ENCODE measurements at regions not wholly inside any gene's neighbourhood (a gene's known extent, or its start where the extent isn't known, plus 50 kb on each side); places are given as distances from the start of the nearest gene placed in this dataset.

GRCh38 chr5:62044989-62045388 lies 261.0 kb upstream of the KIF2A start:
- H3K4me1 ChIP-seq: no peaks in the 10 kb centered on the region
- intact Hi-C loops (cut with DNase I): no loop called here
- no peak for DNase-seq
- no peaks in the 10 kb centered on the region for H3K36me3 ChIP-seq
- H3K27ac ChIP-seq: no peak overlapping the region
- no peak overlapping the region for H3K4me3 ChIP-seq (replicated peaks in 1 of 3)
- no peaks in the 10 kb centered on the region for H3K27me3 ChIP-seq
- no peaks in the 10 kb centered on the region for H3K9me3 ChIP-seq
- WGBS, 2 donors: 79% methylated on average over 2 of the region's 2 CpGs
- TF ChIP-seq POLR2A (IDR thresholded peaks at IDR 0.05): no peak
- no peak for TF ChIP-seq CTCF (IDR thresholded peaks at IDR 0.05)

- TF ChIP-seq POLR2A (IDR thresholded peaks at IDR 0.05): no peak
- no peak for TF ChIP-seq CTCF (IDR thresholded peaks at IDR 0.05)
- Histone ChIP-seq H3K36me3 (no peaks in the 10 kb centered on the region), H3K4me1 (no peaks in the 10 kb centered on the region), H3K27ac (no peak overlapping the region), H3K27me3 (no peaks in the 10 kb centered on the region), H3K9me3 (no peaks in the 10 kb centered on the region), H3K4me3 (replicated peaks in 1 of 3) (no peak overlapping the region)
- DNase-seq: no peak
- 76 to 77% methylated on average over 1 of the region's 1 CpG for WGBS, 2 donors
- intact Hi-C loops (cut with DNase I): no loop called here
These were observed 259.8 kb upstream of the KIF2A start for GRCh38 chr5:62046191-62046590.

GRCh38 chr5:62051747-62052146 lies 254.3 kb upstream of the KIF2A start:
- H3K4me3 ChIP-seq (replicated peaks in 1 of 3): no peak overlapping the region
- H3K9me3 ChIP-seq: no peaks in the 10 kb centered on the region
- no peaks in the 10 kb centered on the region for H3K36me3 ChIP-seq
- WGBS, 2 donors: 94 to 100% methylated on average over 1 of the region's 1 CpG
- TF ChIP-seq CTCF (IDR thresholded peaks at IDR 0.05): no peak
- TF ChIP-seq POLR2A (IDR thresholded peaks at IDR 0.05): no peak
- no peak overlapping the region for H3K27ac ChIP-seq
- DNase-seq: no peak
- H3K4me1 ChIP-seq: no peaks in the 10 kb centered on the region
- intact Hi-C loops (cut with DNase I): no loop called here
- no peaks in the 10 kb centered on the region for H3K27me3 ChIP-seq

- TF ChIP-seq POLR2A (IDR thresholded peaks at IDR 0.05) (no peak), CTCF (IDR thresholded peaks at IDR 0.05) (no peak)
- no peak overlapping the region for H3K4me3 ChIP-seq (replicated peaks in 1 of 3)
- WGBS, 2 donors: 63 to 66% methylated on average over 2 of the region's 2 CpGs
- no peak overlapping the region for H3K27ac ChIP-seq
- no peaks in the 10 kb centered on the region for H3K36me3 ChIP-seq
- no peaks in the 10 kb centered on the region for H3K27me3 ChIP-seq
- intact Hi-C loops (cut with DNase I): no loop called here
- H3K9me3 ChIP-seq: no peaks in the 10 kb centered on the region
- H3K4me1 ChIP-seq: no peaks in the 10 kb centered on the region
- DNase-seq: no peak
These were observed 246.0 kb upstream of the KIF2A start for GRCh38 chr5:62059960-62060359.

- Histone ChIP-seq H3K9me3 (no peaks in the 10 kb centered on the region), H3K36me3 (no peaks in the 10 kb centered on the region), H3K27me3 (no peaks in the 10 kb centered on the region), H3K27ac (no peak overlapping the region), H3K4me3 (replicated peaks in 1 of 3) (no peak overlapping the region), H3K4me1 (no peaks in the 10 kb centered on the region)
- TF ChIP-seq CTCF (IDR thresholded peaks at IDR 0.05) (no peak), POLR2A (IDR thresholded peaks at IDR 0.05) (no peak)
- DNase-seq: no peak
- intact Hi-C loops (cut with DNase I): no loop called here
- 72 to 82% methylated on average over 4 of the region's 4 CpGs for WGBS, 2 donors
These were observed 241.0 kb upstream of the KIF2A start for GRCh38 chr5:62065050-62065449.
